Loucy (cell line): ENCODE measurements at regions not wholly inside any gene's neighbourhood (a gene's known extent, or its start where the extent isn't known, plus 50 kb on each side); places are given as distances from the start of the nearest gene placed in this dataset.

Experiments used
- H2AFZ ChIP-seq: fragments of 200-600 bp; sonication (generic); 2 replicates; pipeline ENCODE4 v1.6.0; 2016; ENCODE audit warnings: antibody characterized with exemption, mild to moderate bottlenecking, low read length, moderate library complexity
- H3F3A ChIP-seq: fragments of 200-600 bp; 2 replicates; pipeline ENCODE4 v1.6.0; 2016; ENCODE audit warnings: antibody characterized with exemption, low read depth, mild to moderate bottlenecking
- H3K27me3 ChIP-seq: fragments of 200-600 bp; sonication (generic); 2 replicates; pipeline ENCODE4 v1.6.1; 2014; ENCODE audit warnings: low read length, mild to moderate bottlenecking; ENCODE audit not compliant: insufficient read depth, poor library complexity, severe bottlenecking
- H3K36me3 ChIP-seq: fragments of 200-600 bp; sonication (generic); 2 replicates; pipeline ENCODE4 v1.6.1; 2016; ENCODE audit warnings: low read length; ENCODE audit not compliant: insufficient read depth
- H3K4me1 ChIP-seq: fragments of 200-600 bp; sonication (generic); 2 replicates; pipeline ENCODE4 v1.5.1; 2014; ENCODE audit warnings: low read length, mild to moderate bottlenecking; ENCODE audit not compliant: insufficient read depth, poor library complexity, severe bottlenecking
- H3K4me2 ChIP-seq: fragments of 200-600 bp; sonication (generic); 2 replicates; pipeline ENCODE4 v1.6.0; 2014; ENCODE audit warnings: antibody characterized with exemption, low read length, low read depth, mild to moderate bottlenecking; ENCODE audit not compliant: poor library complexity, severe bottlenecking
- H3K4me3 ChIP-seq: fragments of 200-600 bp; sonication (generic); 2 replicates; pipeline ENCODE4 v1.5.1; 2014; ENCODE audit warnings: low read length, mild to moderate bottlenecking, mixed read lengths; ENCODE audit not compliant: poor library complexity, severe bottlenecking
- H3K79me2 ChIP-seq: fragments of 200-600 bp; sonication (generic); 2 replicates; pipeline ENCODE4 v1.6.1; 2014; ENCODE audit warnings: low read length; ENCODE audit not compliant: insufficient read depth
- H3K9ac ChIP-seq: fragments of 200-600 bp; sonication (generic); 2 replicates; pipeline ENCODE4 v1.6.0; 2014; ENCODE audit warnings: mild to moderate bottlenecking, low read depth, low read length, moderate library complexity; ENCODE audit not compliant: poor library complexity, severe bottlenecking
- H3K9me2 ChIP-seq: fragments of 200-600 bp; sonication (generic); replicated peaks from 2 replicates; pipeline ENCODE4 v1.6.1; 2016; ENCODE audit warnings: low read depth, low read length, mixed read lengths
- H3K9me3 ChIP-seq: fragments of 200-600 bp; sonication (generic); 2 replicates; pipeline ENCODE4 v1.6.1; 2014; ENCODE audit warnings: mild to moderate bottlenecking, antibody characterized with exemption, low read length, low read depth; ENCODE audit not compliant: insufficient read depth
- H4K20me1 ChIP-seq: fragments of 200-600 bp; sonication (generic); 2 replicates; pipeline ENCODE4 v1.6.0; 2014; ENCODE audit warnings: antibody characterized with exemption, low read length, mild to moderate bottlenecking; ENCODE audit not compliant: insufficient read depth, poor library complexity, severe bottlenecking
- CTCF ChIP-seq: fragments of 200-600 bp; sonication (generic); conservative IDR thresholded peaks from 2 replicates; pipeline ENCODE4 v1.5.1; 2014; ENCODE audit warnings: mild to moderate bottlenecking, antibody characterized with exemption, low read length
- EZH2phosphoT487 ChIP-seq: fragments of 200-600 bp; IDR thresholded peaks from 2 replicates; pipeline ENCODE4 v1.6.1; 2018; ENCODE audit warnings: antibody characterized with exemption, mild to moderate bottlenecking, moderate library complexity, borderline replicate concordance

GRCh38 chr2:164142755-164143154 lies 406.9 kb upstream of the FIGN start:
- H3K9ac ChIP-seq, result no peak overlapping the region
- H3K36me3 ChIP-seq, result no peaks in the 10 kb centered on the region
- H3F3A ChIP-seq, result no peaks in the 10 kb centered on the region
- no peak overlapping the region for H3K4me3 ChIP-seq
- no peaks in the 10 kb centered on the region for H3K27me3 ChIP-seq
- H3K9me3 ChIP-seq, result no peaks in the 10 kb centered on the region
- H3K9me2 ChIP-seq, result no peaks in the 10 kb centered on the region
- H4K20me1 ChIP-seq, result no peaks in the 10 kb centered on the region
- TF ChIP-seq EZH2phosphoT487 (no peak), CTCF (no peak)
- no peaks in the 10 kb centered on the region for H3K79me2 ChIP-seq
- no peaks in the 10 kb centered on the region for H3K4me1 ChIP-seq
- no peak overlapping the region for H3K4me2 ChIP-seq
- no peak overlapping the region for H2AFZ ChIP-seq

GRCh38 chr2:164141271-164141670 lies 405.5 kb upstream of the FIGN start:
- Histone ChIP-seq H3K9me3 (no peaks in the 10 kb centered on the region), H3K9me2 (no peaks in the 10 kb centered on the region), H3K4me1 (no peaks in the 10 kb centered on the region), H3K9ac (no peak overlapping the region), H3K4me3 (no peak overlapping the region), H3K36me3 (no peaks in the 10 kb centered on the region), H2AFZ (no peak overlapping the region), H3F3A (no peaks in the 10 kb centered on the region), H3K79me2 (no peaks in the 10 kb centered on the region), H3K27me3 (no peaks in the 10 kb centered on the region), H3K4me2 (no peak overlapping the region), H4K20me1 (no peaks in the 10 kb centered on the region)
- TF ChIP-seq EZH2phosphoT487 (no peak), CTCF (no peak)

DNA sequence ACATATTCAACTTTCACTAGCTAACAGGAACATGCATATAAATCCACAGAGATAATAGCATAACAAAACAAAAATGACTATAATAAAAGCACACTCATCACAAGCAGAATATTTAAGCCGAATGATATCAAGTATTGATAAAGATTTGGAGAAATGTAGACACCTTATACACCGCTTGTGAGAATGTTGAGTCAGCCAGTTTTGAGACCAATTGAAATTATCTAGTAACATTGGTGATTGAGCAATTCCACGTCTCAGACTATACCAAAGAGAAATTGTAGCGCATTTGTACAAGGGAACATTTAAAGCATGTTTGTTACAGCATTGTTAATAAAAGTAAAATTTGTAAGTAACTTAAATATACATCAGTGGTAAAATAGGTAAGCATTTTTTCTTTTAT lies 402.9 kb upstream of the FIGN start:
- Histone ChIP-seq H3F3A (no peaks in the 10 kb centered on the region), H4K20me1 (no peaks in the 10 kb centered on the region), H3K9ac (no peak overlapping the region), H3K4me1 (no peaks in the 10 kb centered on the region), H3K4me2 (no peak overlapping the region), H3K27me3 (no peaks in the 10 kb centered on the region), H3K9me2 (no peaks in the 10 kb centered on the region), H3K9me3 (no peaks in the 10 kb centered on the region), H3K79me2 (no peaks in the 10 kb centered on the region), H2AFZ (no peak overlapping the region), H3K4me3 (no peak overlapping the region), H3K36me3 (no peaks in the 10 kb centered on the region)
- TF ChIP-seq CTCF (no peak), EZH2phosphoT487 (no peak)
